Breast epithelium (tissue), 3 donors: ENCODE measurements at regions not wholly inside any gene's neighbourhood (a gene's known extent, or its start where the extent isn't known, plus 50 kb on each side); places are given as distances from the start of the nearest gene placed in this dataset.

Source experiments
- CTCF ChIP-seq, 3 donors: fragments of 450-650 bp; IDR thresholded peaks; one replicate each; pipeline ENCODE4 v1.5.1; 2016 to 2017; ENCODE audit warnings: antibody characterized with exemption in 3 of 3, mild to moderate bottlenecking in 3 of 3, moderate library complexity in 3 of 3
- POLR2A ChIP-seq: fragments of 450-650 bp; IDR thresholded peaks from one replicate; pipeline ENCODE4 v1.6.1; 2016; ENCODE audit warnings: antibody characterized with exemption, mild to moderate bottlenecking, moderate library complexity
- POLR2AphosphoS5 ChIP-seq, 3 donors: sonication (generic); formaldehyde crosslinking; IDR thresholded peaks; one replicate each; pipeline ENCODE4 v1.6.1; 2017; ENCODE audit warnings: antibody characterized with exemption in 3 of 3

GRCh38 chr1:222370913-222371675 is 176.8 kb downstream of the HHIPL2 start:
- TF ChIP-seq CTCF (IDR thresholded peaks at IDR 0.05) = no peak
- no peak for TF ChIP-seq POLR2A
- no peak for TF ChIP-seq POLR2AphosphoS5 (IDR thresholded peaks at IDR 0.05)
